Adrenal gland (tissue), 5 donors: ENCODE measurements at regions not wholly inside any gene's neighbourhood (a gene's known extent, or its start where the extent isn't known, plus 50 kb on each side); places are given as distances from the start of the nearest gene placed in this dataset.

Experiments used
- CTCF ChIP-seq, 6 experiments: fragments of 450-650 bp in 4 of 6; fragments of 200-600 bp in 2 of 6; sonication (generic) in 1 of 6; IDR thresholded peaks; 1 replicate in 5 of 6; 2 replicates in 1 of 6; pipeline versions ENCODE4 v1.5.1 to v1.8.0; 2016 to 2021; ENCODE audit warnings: antibody characterized with exemption in 6 of 6, mild to moderate bottlenecking in 2 of 6, moderate library complexity in 1 of 6
- POLR2A ChIP-seq, 2 donors: fragments of 450-650 bp; IDR thresholded peaks; one replicate each; pipeline ENCODE4 v1.6.1; 2017; ENCODE audit warnings: antibody characterized with exemption in 2 of 2, mild to moderate bottlenecking in 2 of 2, moderate library complexity in 1 of 2
- donor health status: DM: no; HTN: no; CAD: no.

- TF ChIP-seq CTCF (IDR thresholded peaks at IDR 0.05) (no peak), POLR2A (IDR thresholded peaks at IDR 0.05) (no peak)
These were observed 163.3 kb downstream of the NUFIP1 start for GRCh38 chr13:44825953-44826352.
